WERI-Rb-1 (cell line): ENCODE measurements at regions not wholly inside any gene's neighbourhood (a gene's known extent, or its start where the extent isn't known, plus 50 kb on each side); places are given as distances from the start of the nearest gene placed in this dataset.
A peak's percentile ranks its signal among the peaks of the same experiment; 100 is the strongest.

Experiments
- DNase-seq: peaks from one replicate; pipeline ENCODE4 v3.0.0-alpha.2; 2020
- H3K27ac ChIP-seq: fragments of 250-450 bp; sonication (Bioruptor Pico); 2 replicates; pipeline ENCODE4 v1.5.1; 2020; ENCODE audit warnings: mild to moderate bottlenecking, moderate library complexity
- H3K27me3 ChIP-seq: fragments of 250-450 bp; sonication (Bioruptor Pico); 2 replicates; pipeline ENCODE4 v1.5.1; 2021; ENCODE audit warnings: mild to moderate bottlenecking, low read depth, moderate library complexity; ENCODE audit not compliant: insufficient read depth, severe bottlenecking
- H3K36me3 ChIP-seq: fragments of 250-450 bp; sonication (Bioruptor Pico); 2 replicates; pipeline ENCODE4 v1.5.1; 2020; ENCODE audit warnings: mild to moderate bottlenecking, moderate library complexity
- H3K4me3 ChIP-seq: 2 replicates; pipeline ENCODE4 v1.5.1; 2011; ENCODE audit warnings: low read depth, mild to moderate bottlenecking, control low read depth, low read length
- H3K9me3 ChIP-seq: fragments of 250-450 bp; sonication (Bioruptor Pico); 2 replicates; pipeline ENCODE4 v1.5.1; 2021; ENCODE audit warnings: mild to moderate bottlenecking, moderate library complexity; ENCODE audit not compliant: severe bottlenecking
- CTCF ChIP-seq: IDR thresholded peaks from 2 replicates; pipeline ENCODE4 v1.5.1; 2011; ENCODE audit warnings: low read depth, mild to moderate bottlenecking, control low read depth, inconsistent platforms, low read length

GRCh38 chr11:27241311-27242122, 121.5 kb downstream of the CCDC34 start:
- Histone ChIP-seq H3K9me3 (no peaks in the 10 kb centered on the region), H3K27me3 (no peaks in the 10 kb centered on the region), H3K27ac (no peak overlapping the region), H3K36me3 (no peaks in the 10 kb centered on the region), H3K4me3 (no peak overlapping the region)
- no peak for TF ChIP-seq CTCF
- no peak for DNase-seq

GRCh38 chr11:27239305-27239942, 123.6 kb downstream of the CCDC34 start:
- no peaks in the 10 kb centered on the region for H3K9me3 ChIP-seq
- no peak overlapping the region for H3K4me3 ChIP-seq
- H3K36me3 ChIP-seq, result no peaks in the 10 kb centered on the region
- no peaks in the 10 kb centered on the region for H3K27me3 ChIP-seq
- no peak for TF ChIP-seq CTCF
- H3K27ac ChIP-seq, result no peak overlapping the region
- DNase-seq, result no peak

GRCh38 chr11:27238811-27239210, 124.2 kb downstream of the CCDC34 start:
- no peaks in the 10 kb centered on the region for H3K9me3 ChIP-seq
- TF ChIP-seq CTCF, result no peak
- no peak for DNase-seq
- no peak overlapping the region for H3K27ac ChIP-seq
- no peak overlapping the region for H3K4me3 ChIP-seq
- no peaks in the 10 kb centered on the region for H3K36me3 ChIP-seq
- H3K27me3 ChIP-seq, result no peaks in the 10 kb centered on the region

GRCh38 chr11:27237643-27238042, 125.4 kb downstream of the CCDC34 start:
- H3K27me3 ChIP-seq, result no peaks in the 10 kb centered on the region
- TF ChIP-seq CTCF, result no peak
- H3K27ac ChIP-seq, result no peak overlapping the region
- no peak for DNase-seq
- no peak overlapping the region for H3K4me3 ChIP-seq
- H3K36me3 ChIP-seq, result no peaks in the 10 kb centered on the region
- no peaks in the 10 kb centered on the region for H3K9me3 ChIP-seq

GRCh38 chr11:27234961-27235360, 128.1 kb downstream of the CCDC34 start:
- no peaks in the 10 kb centered on the region for H3K36me3 ChIP-seq
- H3K27ac ChIP-seq, result peak overlapping the region; percentile 95
- no peak overlapping the region for H3K4me3 ChIP-seq
- no peak for TF ChIP-seq CTCF
- no peaks in the 10 kb centered on the region for H3K9me3 ChIP-seq
- no peaks in the 10 kb centered on the region for H3K27me3 ChIP-seq
- DNase-seq, result no peak
